DMS114 treated with DMSO at 0.1 percent for 48 hours (cell line): ENCODE measurements at regions not wholly inside any gene's neighbourhood (a gene's known extent, or its start where the extent isn't known, plus 50 kb on each side); places are given as distances from the start of the nearest gene placed in this dataset.
"Not testable (repeated sequence)": the region's sequence is repeated elsewhere in the genome, so short reads cannot be mapped to it uniquely, and the experiment has no call there.

ENCODE experiments used
- DNase-seq: peaks from one replicate; lab custom pipeline; 2025; ENCODE audit not compliant: unreplicated experiment; lab: John Stamatoyannopoulos, UW

- DNase-seq, result no peak
Measured at GRCh38 chr18:30639361-30639760, 403.2 kb downstream of the DSC3 start.

- no peak for DNase-seq
Measured at GRCh38 chr18:30634249-30634648, 408.3 kb downstream of the DSC3 start.

GRCh38 chr18:30632071-30632698, 410.4 kb downstream of the DSC3 start:
- no peak for DNase-seq

GRCh38 chr18:30625961-30626360, 416.6 kb downstream of the DSC3 start:
- DNase-seq, result no peak

- no peak for DNase-seq
Measured at GRCh38 chr18:30623401-30624065, 419.0 kb downstream of the DSC3 start.

- no peak for DNase-seq
Measured at GRCh38 chr18:30622635-30623034, 419.9 kb downstream of the DSC3 start.

GRCh38 chr18:30622104-30622503, 420.4 kb downstream of the DSC3 start:
- no peak for DNase-seq

- no peak for DNase-seq
Measured at GRCh38 chr18:30618567-30618966, 424.0 kb downstream of the DSC3 start.

GRCh38 chr18:30616414-30616813, 426.1 kb downstream of the DSC3 start:
- DNase-seq, result no peak

- DNase-seq, result no peak
Measured at GRCh38 chr18:30613467-30613801, 429.1 kb downstream of the DSC3 start.

- no peak for DNase-seq
Measured at GRCh38 chr18:30601541-30601940, 441.0 kb downstream of the DSC3 start.

GRCh38 chr18:30597202-30597601, 445.3 kb downstream of the DSC3 start:
- DNase-seq, result no peak

GRCh38 chr18:30596635-30597034, 445.9 kb downstream of the DSC3 start:
- DNase-seq, result no peak

- DNase-seq, result no peak
Measured at GRCh38 chr18:30595942-30596341, 446.6 kb downstream of the DSC3 start.

- DNase-seq, result not testable (repeated sequence)
Measured at GRCh38 chr18:30594911-30595310, 447.6 kb downstream of the DSC3 start.

- no peak for DNase-seq
Measured at GRCh38 chr18:30591462-30591861, 451.1 kb downstream of the DSC3 start.

GRCh38 chr18:30588673-30589164, 453.8 kb downstream of the DSC3 start:
- DNase-seq, result no peak

GRCh38 chr18:30583768-30584167, 458.8 kb downstream of the DSC3 start:
- DNase-seq, result no peak

- DNase-seq, result no peak
Measured at GRCh38 chr18:30582078-30582477, 460.5 kb downstream of the DSC3 start.

- no peak for DNase-seq
Measured at GRCh38 chr18:30578707-30579106, 463.8 kb downstream of the DSC3 start.

- DNase-seq, result no peak
Measured at GRCh38 chr18:30572214-30572613, 470.3 kb downstream of the DSC3 start.

- no peak for DNase-seq
Measured at GRCh38 chr18:30568333-30568732, 474.2 kb downstream of the DSC3 start.

- no peak for DNase-seq
Measured at GRCh38 chr18:30566877-30567276, 475.7 kb downstream of the DSC3 start.
